ENCODE measurements at regions not wholly inside any gene's neighbourhood (a gene's known extent, or its start where the extent isn't known, plus 50 kb on each side); places are given as distances from the start of the nearest gene placed in this dataset.

DNA sequence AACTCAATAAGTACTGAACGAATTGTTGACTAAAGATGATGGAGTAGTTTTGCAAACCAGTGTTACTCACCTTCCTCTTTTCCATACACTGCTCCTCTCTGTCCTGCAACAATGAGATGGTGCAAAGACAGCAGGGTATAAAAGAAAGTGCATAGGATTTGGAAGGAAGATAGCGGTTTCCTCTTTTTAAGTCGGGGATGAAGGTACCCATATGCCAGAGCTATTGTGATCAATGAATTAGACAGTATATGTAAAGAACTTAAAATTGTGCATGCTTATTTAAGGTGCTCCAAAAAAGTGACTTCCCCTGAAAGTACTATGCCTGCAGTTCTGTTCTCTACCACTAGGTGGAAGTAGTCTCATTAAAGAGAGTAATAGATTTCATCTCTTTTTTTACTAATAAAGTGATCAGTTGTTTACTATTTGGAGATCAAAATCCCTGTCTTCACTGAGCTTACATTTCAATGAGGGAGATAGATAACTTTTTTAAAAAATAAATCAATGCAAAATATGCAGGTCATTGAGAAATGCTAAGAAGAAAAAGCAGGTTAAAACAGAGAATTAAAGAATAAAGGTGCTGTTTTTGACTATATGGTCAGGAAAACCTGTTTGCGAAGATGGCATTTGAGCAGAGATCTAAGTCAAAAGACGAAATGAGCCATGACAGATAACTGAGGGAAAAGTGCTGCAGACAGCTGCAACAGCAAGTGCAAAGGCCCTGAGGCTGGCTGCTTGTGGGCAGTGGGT lies 339.7 kb upstream of the SLC14A2 start:
- peak; percentile 93 for TF ChIP-seq CTCF (conservative IDR thresholded peaks at IDR 0.05; ENCODE audit: control insufficient read depth, insufficient read depth, low read depth, low read length)
- DNase-seq (ENCODE audit: low read depth) = peak; percentile 65
- H3K4me3 ChIP-seq (ENCODE audit: control insufficient read depth, low read depth, low read length) = no peak overlapping the region

DNA sequence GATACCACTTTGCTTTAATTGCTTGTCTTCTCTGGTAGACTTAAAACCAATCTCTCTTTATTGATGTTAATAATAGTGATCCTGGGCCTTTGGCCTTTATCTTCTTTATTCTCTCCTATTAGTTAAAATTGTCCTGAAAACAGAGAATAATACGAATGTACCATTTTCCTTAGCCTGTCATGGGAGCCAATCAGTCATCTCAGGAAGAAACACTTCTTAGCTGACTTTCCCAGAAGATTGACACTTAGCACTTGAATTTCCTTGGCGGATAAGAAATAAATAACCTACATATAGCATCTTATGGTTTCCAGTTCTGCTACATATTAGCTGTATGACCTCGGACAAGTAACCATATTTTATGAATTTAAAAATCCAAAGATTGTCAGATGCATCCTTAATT lies 338.4 kb upstream of the SLC14A2 start:
- DNase-seq (ENCODE audit: low read depth) = no peak
- TF ChIP-seq CTCF (conservative IDR thresholded peaks at IDR 0.05; ENCODE audit: control insufficient read depth, insufficient read depth, low read depth, low read length) = no peak

GRCh38 chr18:45277908-45278307 lies 337.4 kb upstream of the SLC14A2 start:
- TF ChIP-seq CTCF (conservative IDR thresholded peaks at IDR 0.05; ENCODE audit: control insufficient read depth, insufficient read depth, low read depth, low read length) = no peak
- DNase-seq (ENCODE audit: low read depth) = no peak
- H3K4me3 ChIP-seq (ENCODE audit: control insufficient read depth, low read depth, low read length) = no peak overlapping the region

More for the DNA sequence above, 338.4 kb upstream of the SLC14A2 start:
- H3K4me3 ChIP-seq (ENCODE audit: control insufficient read depth, low read depth, low read length) = no peak overlapping the region

DNA sequence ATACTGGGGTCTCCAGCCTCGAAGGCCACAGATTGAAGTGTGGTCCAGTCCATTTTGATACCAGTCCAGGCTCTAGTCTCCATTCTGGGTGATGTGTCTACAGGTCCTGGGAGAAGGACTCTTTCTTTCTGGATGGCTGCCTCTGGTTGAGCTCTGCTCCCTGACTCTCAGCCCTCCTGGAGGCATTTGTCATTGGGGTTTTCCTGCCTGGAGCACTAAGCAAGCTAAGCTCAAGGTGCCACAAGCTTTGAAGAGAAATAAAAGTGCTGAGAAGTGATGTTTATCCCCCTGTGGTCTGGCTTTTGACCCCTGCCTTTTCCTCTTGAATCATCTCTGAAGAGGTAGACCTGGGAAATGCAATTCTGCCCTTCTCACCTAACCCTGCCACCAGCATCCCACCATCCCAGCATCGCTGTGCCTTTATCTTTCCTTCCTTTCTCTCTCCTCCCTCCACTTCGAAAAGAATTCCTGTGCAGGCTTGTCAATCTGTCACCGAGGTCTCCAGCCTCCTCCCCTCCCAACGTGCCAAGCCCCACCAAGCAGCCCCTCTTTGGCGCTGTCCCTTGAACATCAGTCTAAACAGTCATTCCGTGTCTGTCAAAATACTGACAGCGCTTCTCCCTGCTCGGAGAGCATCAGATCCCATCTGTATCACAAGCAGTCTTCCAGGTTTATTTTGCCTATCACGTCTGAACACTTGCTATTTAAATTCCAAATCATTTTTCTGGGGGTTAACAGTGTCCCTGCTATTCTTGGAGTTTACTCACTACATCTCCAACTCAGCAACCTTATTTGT lies 334.6 kb upstream of the SLC14A2 start:
- no peak overlapping the region for H3K4me3 ChIP-seq (ENCODE audit: control insufficient read depth, low read depth, low read length)
- no peak for DNase-seq (ENCODE audit: low read depth)
- no peak for TF ChIP-seq CTCF (conservative IDR thresholded peaks at IDR 0.05; ENCODE audit: control insufficient read depth, insufficient read depth, low read depth, low read length)

DNA sequence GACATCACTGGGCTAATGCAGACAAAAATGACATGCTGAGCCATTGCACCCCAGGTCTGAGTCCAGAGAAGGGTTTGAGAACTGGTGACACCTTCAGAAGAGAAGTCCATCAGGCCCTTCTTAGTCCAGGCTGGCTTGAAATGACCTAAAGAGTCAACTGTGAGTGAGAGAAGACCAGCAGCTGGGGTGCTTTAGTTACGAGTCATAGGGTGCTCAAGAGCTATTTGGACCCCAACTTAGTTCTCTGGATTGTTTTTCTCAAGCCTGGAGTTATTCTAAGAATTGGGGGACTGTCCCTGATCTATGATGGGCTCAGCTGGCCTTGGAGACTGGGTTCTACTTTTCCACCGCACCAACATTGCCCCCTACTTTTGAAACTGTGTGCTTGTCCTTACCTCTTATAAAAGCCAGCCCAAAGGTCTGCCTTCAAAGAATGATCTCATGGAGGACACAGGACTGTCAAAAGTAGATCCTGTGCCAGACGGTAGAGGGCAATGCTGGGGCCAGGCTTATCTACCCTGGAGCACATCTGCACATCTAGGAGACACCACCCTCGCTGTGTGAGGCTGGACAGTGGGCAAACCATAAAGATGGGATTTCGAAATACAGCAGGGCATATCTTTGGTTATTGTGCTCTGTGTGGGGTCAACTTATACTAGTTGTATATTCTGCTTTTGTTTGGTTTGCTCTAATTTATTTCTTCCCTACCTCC lies 333.0 kb upstream of the SLC14A2 start:
- no peak for TF ChIP-seq CTCF (conservative IDR thresholded peaks at IDR 0.05; ENCODE audit: control insufficient read depth, insufficient read depth, low read depth, low read length)
- no peak overlapping the region for H3K4me3 ChIP-seq (ENCODE audit: control insufficient read depth, low read depth, low read length)
- no peak for DNase-seq (ENCODE audit: low read depth)

- no peak for TF ChIP-seq CTCF (conservative IDR thresholded peaks at IDR 0.05; ENCODE audit: control insufficient read depth, insufficient read depth, low read depth, low read length)
- DNase-seq (ENCODE audit: low read depth) = no peak
- no peak overlapping the region for H3K4me3 ChIP-seq (ENCODE audit: control insufficient read depth, low read depth, low read length)
These were observed 331.1 kb upstream of the SLC14A2 start for GRCh38 chr18:45284174-45284573.
